HEK293 (cell line): ENCODE measurements at regions not wholly inside any gene's neighbourhood (a gene's known extent, or its start where the extent isn't known, plus 50 kb on each side); places are given as distances from the start of the nearest gene placed in this dataset.

ENCODE experiments used
- CTCF ChIA-PET: fragments of 350-600 bp; formaldehyde crosslinking; extraction: SDS; loops from one replicate; lab custom pipeline; 2021; ENCODE audit warnings: antibody characterized with exemption; lab: Yijun Ruan, JAX
- POLR2A ChIA-PET: fragments of 300-600 bp; formaldehyde crosslinking; extraction: SDS; loops from one replicate; lab custom pipeline; 2020; ENCODE audit warnings: antibody characterized with exemption, inconsistent platforms; lab: Yijun Ruan, JAX
- H3K27ac ChIP-seq: fragments of 200-500 bp; sonication (Bioruptor generic); 2 replicates; pipeline ENCODE4 v1.5.1; 2014; ENCODE audit warnings: low read depth, low read length, control low read depth, inconsistent platforms; ENCODE audit errors: extremely low read depth
- H3K36me3 ChIP-seq, 2 experiments: fragments of 200-500 bp in 1 of 2; sonication (Bioruptor generic) in 1 of 2; 1 replicate in 1 of 2; 2 replicates in 1 of 2; pipeline ENCODE4 v1.5.1; 2014 to 2017; ENCODE audit warnings: inconsistent platforms in 2 of 2, low read length in 2 of 2; ENCODE audit not compliant: control insufficient read depth in 2 of 2, insufficient read depth in 1 of 2
- H3K4me1 ChIP-seq: fragments of 200-500 bp; sonication (Bioruptor generic); 2 replicates; pipeline ENCODE4 v1.5.1; 2014; ENCODE audit warnings: mild to moderate bottlenecking, low read length, inconsistent platforms; ENCODE audit not compliant: control insufficient read depth, insufficient read depth
- H3K4me3 ChIP-seq: 2 replicates; pipeline ENCODE4 v1.5.1; 2011; ENCODE audit warnings: low read depth, mild to moderate bottlenecking, control low read depth, low read length, moderate library complexity
- H3K9me3 ChIP-seq: fragments of 200-500 bp; sonication (Bioruptor generic); 2 replicates; pipeline ENCODE4 v1.5.1; 2014; ENCODE audit warnings: low read depth, low read length, inconsistent platforms; ENCODE audit not compliant: control insufficient read depth, insufficient read depth
- ELK4 ChIP-seq: IDR thresholded peaks from 2 replicates; pipeline ENCODE4 v1.6.1; 2011; ENCODE audit warnings: mild to moderate bottlenecking, low read depth, low read length, borderline replicate concordance
- GFI1B ChIP-seq: fragments of 450-650 bp; formaldehyde crosslinking; IDR thresholded peaks from 2 replicates; pipeline ENCODE4 v1.5.1; 2016; ENCODE audit warnings: missing biosample characterization, missing genetic modification characterization
- PRDM1 ChIP-seq: fragments of 450-650 bp; formaldehyde crosslinking; IDR thresholded peaks from 2 replicates; pipeline ENCODE4; 2016; ENCODE audit warnings: missing biosample characterization, missing genetic modification characterization
- SP2 ChIP-seq: fragments of 450-650 bp; formaldehyde crosslinking; IDR thresholded peaks from 2 replicates; pipeline ENCODE4 v1.5.1; 2016; ENCODE audit warnings: missing biosample characterization, missing genetic modification characterization
- TSHZ1 ChIP-seq: fragments of 450-650 bp; formaldehyde crosslinking; IDR thresholded peaks from 2 replicates; pipeline ENCODE4 v1.5.1; 2016; ENCODE audit warnings: missing biosample characterization, missing genetic modification characterization, borderline replicate concordance
- ZBTB26 ChIP-seq: fragments of 450-650 bp; formaldehyde crosslinking; optimal IDR thresholded peaks from 2 replicates; pipeline ENCODE3; 2016; ENCODE audit warnings: missing biosample characterization, mild to moderate bottlenecking, missing genetic modification characterization
- ZBTB49 ChIP-seq: fragments of 450-650 bp; formaldehyde crosslinking; IDR thresholded peaks from 2 replicates; pipeline ENCODE4 v1.5.1; 2016; ENCODE audit warnings: missing biosample characterization, missing genetic modification characterization, low read depth
- ZFP37 ChIP-seq: fragments of 450-650 bp; formaldehyde crosslinking; IDR thresholded peaks from 2 replicates; pipeline ENCODE4 v1.5.1; 2016; ENCODE audit warnings: missing biosample characterization, missing genetic modification characterization
- ZNF133 ChIP-seq: fragments of 450-650 bp; formaldehyde crosslinking; IDR thresholded peaks from 2 replicates; pipeline ENCODE4 v1.5.1; 2016; ENCODE audit warnings: missing biosample characterization, missing genetic modification characterization
- ZNF174 ChIP-seq: fragments of 450-650 bp; formaldehyde crosslinking; IDR thresholded peaks from 2 replicates; pipeline ENCODE4 v1.5.0; 2017; ENCODE audit warnings: missing biosample characterization, mild to moderate bottlenecking, missing genetic modification characterization
- ZNF324 ChIP-seq: fragments of 450-650 bp; formaldehyde crosslinking; IDR thresholded peaks from 2 replicates; pipeline ENCODE4 v1.5.1; 2016; ENCODE audit warnings: missing biosample characterization, missing genetic modification characterization
- ZNF335 ChIP-seq: fragments of 450-650 bp; formaldehyde crosslinking; conservative IDR thresholded peaks from 2 replicates; pipeline ENCODE4 v1.5.1; 2016; ENCODE audit warnings: missing biosample characterization, missing genetic modification characterization
- ZNF398 ChIP-seq: fragments of 450-650 bp; formaldehyde crosslinking; IDR thresholded peaks from 2 replicates; pipeline ENCODE4 v1.5.1; 2017; ENCODE audit warnings: missing biosample characterization, missing genetic modification characterization
- ZNF426 ChIP-seq: fragments of 450-650 bp; formaldehyde crosslinking; IDR thresholded peaks from 2 replicates; pipeline ENCODE4 v1.5.1; 2017; ENCODE audit warnings: missing biosample characterization, missing genetic modification characterization, mild to moderate bottlenecking, inconsistent platforms, moderate library complexity
- ZNF473 ChIP-seq: fragments of 450-650 bp; formaldehyde crosslinking; IDR thresholded peaks from 2 replicates; pipeline ENCODE4 v1.5.1; 2017; ENCODE audit warnings: missing biosample characterization, missing genetic modification characterization
- ZNF544 ChIP-seq: fragments of 450-650 bp; formaldehyde crosslinking; IDR thresholded peaks from 2 replicates; pipeline ENCODE4 v1.5.0; 2017; ENCODE audit warnings: missing biosample characterization, missing genetic modification characterization
- ZNF561 ChIP-seq: fragments of 450-650 bp; IDR thresholded peaks from 2 replicates; pipeline ENCODE4 v1.5.1; 2018; ENCODE audit warnings: missing biosample characterization, missing genetic modification characterization, borderline replicate concordance
- ZNF776 ChIP-seq: fragments of 450-650 bp; formaldehyde crosslinking; IDR thresholded peaks from 2 replicates; pipeline ENCODE4 v1.5.0; 2017; ENCODE audit warnings: missing biosample characterization, missing genetic modification characterization, borderline replicate concordance
- ZSCAN16 ChIP-seq: fragments of 450-650 bp; formaldehyde crosslinking; IDR thresholded peaks from 2 replicates; pipeline ENCODE4 v1.5.1; 2016; ENCODE audit warnings: missing biosample characterization, missing genetic modification characterization
- ZXDB ChIP-seq: fragments of 450-650 bp; formaldehyde crosslinking; IDR thresholded peaks from 2 replicates; pipeline ENCODE4 v1.5.1; 2016; ENCODE audit warnings: missing biosample characterization, missing genetic modification characterization

GRCh38 chr11:87431392-87431791 lies 393.7 kb downstream of the TMEM135 start:
- no peak overlapping the region for H3K4me3 ChIP-seq
- TF ChIP-seq SP2 (tag by site-specific recombination) (no peak), ZNF174 (no peak), ZXDB (tag by site-specific recombination) (no peak), ZNF473 (tag by site-specific recombination) (no peak), PRDM1 (tag by site-specific recombination) (no peak), ZFP37 (no peak)
- TF ChIP-seq, all 188 proteins: peak for 0
- CTCF ChIA-PET, result interaction anchor here (0.5 to 0.8 kb wide), 3 partner anchors 10 to 351 kb away, joined by 3 read pairs; no protein-coding TSS in a partner anchor
- Histone ChIP-seq H3K9me3 (no peaks in the 10 kb centered on the region), H3K27ac (no peak overlapping the region), H3K4me1 (no peaks in the 10 kb centered on the region), H3K36me3 (no peaks in the 10 kb centered on the region)
- POLR2A ChIA-PET, result no interaction called here

GRCh38 chr11:87430821-87431220 lies 393.1 kb downstream of the TMEM135 start:
- ChIA-PET CTCF (interaction anchor here (0.8 kb wide), 1 partner anchor 9 kb away, joined by 3 read pairs; no protein-coding TSS in a partner anchor), POLR2A (no interaction called here)
- Histone ChIP-seq H3K9me3 (no peaks in the 10 kb centered on the region), H3K4me3 (no peak overlapping the region), H3K27ac (no peak overlapping the region), H3K4me1 (no peaks in the 10 kb centered on the region), H3K36me3 (no peaks in the 10 kb centered on the region)
- no peak for TF ChIP-seq ELK4
- TF ChIP-seq ZNF133 (tag by site-specific recombination), result no peak
- TF ChIP-seq ZNF324, result no peak
- TF ChIP-seq ZNF544, result no peak
- no peak for TF ChIP-seq ZNF335
- TF ChIP-seq ZNF398, result no peak
- TF ChIP-seq ZBTB49, result no peak
- no peak for TF ChIP-seq ZNF426 (tag by site-specific recombination)
- TF ChIP-seq GFI1B (tag by site-specific recombination), result no peak
- no peak for TF ChIP-seq ZNF776 (tag by site-specific recombination)
- no peak for TF ChIP-seq ZNF561 (tag by site-specific recombination)
- TF ChIP-seq ZSCAN16, result no peak
- TF ChIP-seq ZBTB26, result no peak
- TF ChIP-seq TSHZ1, result no peak
